ENCODE measurements at regions not wholly inside any gene's neighbourhood (a gene's known extent, or its start where the extent isn't known, plus 50 kb on each side); places are given as distances from the start of the nearest gene placed in this dataset.
"Not testable (repeated sequence)": the region's sequence is repeated elsewhere in the genome, so short reads cannot be mapped to it uniquely, and the experiment has no call there.

- not testable (repeated sequence) for DNase-seq (ENCODE audit: low read depth in 2 of 3, low spot score in 1 of 3)
These were observed 476.6 kb downstream of the MN1 start for GRCh38 chr22:27324908-27325307.

- no peak for DNase-seq (ENCODE audit: low read depth in 2 of 3, low spot score in 1 of 3)
These were observed 474.1 kb downstream of the MN1 start for GRCh38 chr22:27327497-27327896.

DNA sequence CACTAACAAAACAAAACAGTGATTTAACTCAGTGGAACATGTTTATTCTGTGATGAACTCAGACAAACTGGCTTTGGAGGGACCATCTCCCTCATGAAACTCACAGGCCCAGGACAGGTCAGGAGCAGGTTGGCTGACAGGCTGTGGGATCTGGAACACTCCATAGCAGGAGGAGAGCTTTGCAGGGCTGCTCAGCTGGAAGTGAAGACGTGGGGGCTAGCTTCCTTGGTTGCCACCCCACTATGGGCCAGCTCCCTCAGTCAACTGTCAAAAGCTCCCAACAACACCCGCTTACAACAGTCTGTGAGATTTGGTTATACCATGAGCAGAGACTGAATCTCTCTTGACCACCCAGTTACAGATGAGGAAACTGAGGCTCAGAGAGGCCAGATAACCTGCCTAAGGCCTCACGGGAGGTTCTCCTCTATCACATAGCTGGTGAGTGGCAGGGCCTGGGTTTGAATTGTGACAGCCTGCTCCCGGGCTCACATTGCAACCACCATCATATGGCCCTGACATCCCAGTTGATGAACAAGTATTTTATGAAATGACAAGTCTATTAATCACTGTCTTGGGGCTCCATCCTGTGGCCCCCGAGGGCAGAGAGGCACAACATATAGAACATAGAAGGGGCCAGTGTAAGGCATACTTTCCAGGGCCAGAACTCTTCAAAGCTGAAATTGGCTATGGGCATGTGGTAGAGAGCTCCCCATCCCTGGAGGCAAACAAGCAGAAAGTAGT, 473.4 kb downstream of the MN1 start:
- no peak for DNase-seq (ENCODE audit: low read depth in 2 of 3, low spot score in 1 of 3)

GRCh38 chr22:27329131-27329850, 472.3 kb downstream of the MN1 start:
- no peak for DNase-seq (ENCODE audit: low read depth in 2 of 3, low spot score in 1 of 3)

DNA sequence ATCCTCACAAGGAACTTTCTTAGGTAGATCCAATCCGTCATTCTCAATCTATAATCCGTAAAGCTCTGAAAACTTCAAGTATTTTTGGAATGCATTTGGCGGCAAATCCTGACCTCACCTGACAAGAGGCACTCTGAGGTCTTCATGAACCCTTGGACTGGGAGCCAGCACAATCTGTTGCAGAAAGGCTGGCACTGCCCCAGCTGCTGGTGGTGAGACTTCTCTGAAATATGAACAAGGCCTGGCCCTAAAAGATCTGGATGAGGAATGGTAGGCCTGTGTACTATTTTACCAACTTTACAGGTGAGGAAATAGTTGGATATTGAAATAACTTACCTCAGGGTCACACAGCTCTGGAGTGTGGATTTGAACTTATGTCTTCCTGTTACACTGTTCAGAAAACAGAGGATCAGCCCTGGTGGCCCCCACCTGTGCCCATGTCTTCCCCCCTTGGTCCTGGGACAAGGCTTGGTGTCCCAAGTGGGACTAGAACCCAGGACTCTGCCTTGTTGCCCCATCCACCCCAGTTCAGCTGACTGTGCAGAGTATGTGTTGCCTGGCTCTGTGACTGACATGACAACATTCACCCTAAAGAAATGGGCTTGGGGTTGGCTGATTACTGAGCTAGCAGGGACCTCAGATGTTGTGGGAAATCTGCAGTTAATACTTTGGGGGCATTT, 471.4 kb downstream of the MN1 start:
- no peak for DNase-seq (ENCODE audit: low read depth in 2 of 3, low spot score in 1 of 3)

- no peak for DNase-seq (ENCODE audit: low read depth in 2 of 3, low spot score in 1 of 3)
These were observed 469.9 kb downstream of the MN1 start for GRCh38 chr22:27331526-27332281.

GRCh38 chr22:27335102-27335660, 466.4 kb downstream of the MN1 start:
- no peak for DNase-seq (ENCODE audit: low read depth in 2 of 3, low spot score in 1 of 3)

DNA sequence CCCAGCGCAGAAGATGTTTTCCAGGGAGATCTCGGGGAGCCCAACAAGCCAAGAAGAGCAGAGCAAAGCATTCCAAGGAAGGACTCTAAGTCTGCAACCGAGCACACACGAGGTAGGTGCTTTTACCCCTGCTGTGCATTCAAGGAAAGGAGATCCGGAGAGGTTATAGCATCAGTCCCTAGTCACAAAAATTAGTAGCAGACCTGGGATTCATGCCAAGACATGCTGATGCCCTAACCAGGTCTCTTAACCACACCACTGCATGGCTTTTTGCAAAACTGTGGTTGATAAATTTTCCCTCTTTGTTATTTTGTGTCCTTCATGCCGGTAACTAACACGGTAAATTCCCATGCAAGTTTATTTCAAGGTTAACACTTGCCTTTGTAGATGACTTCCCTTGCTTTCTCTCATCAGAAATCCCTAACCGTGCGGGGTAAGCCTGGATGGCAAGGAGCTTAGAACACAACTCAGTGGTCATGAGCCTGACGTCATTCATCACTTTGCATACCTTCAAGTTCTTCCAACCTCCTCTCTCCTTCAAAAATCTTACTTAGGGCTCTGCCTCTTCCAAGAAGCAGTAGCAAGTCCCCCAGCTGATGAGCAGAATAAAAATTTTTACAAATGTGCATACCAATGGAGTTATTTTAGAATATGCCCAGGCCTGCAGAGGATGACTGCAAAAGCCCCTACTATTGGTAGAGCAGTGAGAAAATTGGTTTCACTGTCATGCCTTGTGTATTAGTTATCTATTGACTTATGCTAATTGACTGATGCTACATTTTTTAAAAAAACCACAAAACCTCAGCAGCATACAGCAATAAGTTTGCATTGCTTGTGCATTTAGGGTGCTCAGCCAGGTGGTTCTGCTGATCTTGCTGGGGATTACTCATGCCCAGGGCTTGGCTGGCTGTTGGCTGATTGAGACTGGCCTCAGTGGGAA, 465.1 kb downstream of the MN1 start:
- DNase-seq (ENCODE audit: low read depth in 2 of 3, low spot score in 1 of 3) = no peak

GRCh38 chr22:27337676-27338075, 463.9 kb downstream of the MN1 start:
- DNase-seq (ENCODE audit: low read depth in 2 of 3, low spot score in 1 of 3) = no peak

DNA sequence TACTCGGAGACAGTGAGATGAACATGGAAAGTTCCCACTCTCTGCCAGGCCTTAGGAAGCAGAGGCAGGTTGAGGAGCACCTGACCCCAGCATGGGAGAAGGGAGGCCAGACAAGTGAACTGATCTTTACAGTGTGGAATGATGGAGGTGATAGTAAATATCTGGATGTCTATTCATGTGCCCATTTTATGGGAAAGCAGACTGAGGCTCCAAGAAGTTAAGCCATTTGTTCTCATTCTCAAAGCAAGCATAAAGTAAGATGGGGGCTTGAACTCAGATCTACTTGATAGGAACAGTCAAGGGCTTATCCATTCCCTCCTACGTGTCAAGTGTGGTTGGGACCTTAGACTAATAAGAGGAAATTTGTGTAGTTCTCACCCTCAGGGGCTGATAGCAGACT, 461.5 kb downstream of the MN1 start:
- DNase-seq (ENCODE audit: low read depth in 2 of 3, low spot score in 1 of 3) = no peak

GRCh38 chr22:27344546-27344945, 457.0 kb downstream of the MN1 start:
- DNase-seq (ENCODE audit: low read depth in 2 of 3, low spot score in 1 of 3) = no peak

- DNase-seq (ENCODE audit: low read depth in 2 of 3, low spot score in 1 of 3) = no peak
These were observed 455.9 kb downstream of the MN1 start for GRCh38 chr22:27345691-27346090.

DNA sequence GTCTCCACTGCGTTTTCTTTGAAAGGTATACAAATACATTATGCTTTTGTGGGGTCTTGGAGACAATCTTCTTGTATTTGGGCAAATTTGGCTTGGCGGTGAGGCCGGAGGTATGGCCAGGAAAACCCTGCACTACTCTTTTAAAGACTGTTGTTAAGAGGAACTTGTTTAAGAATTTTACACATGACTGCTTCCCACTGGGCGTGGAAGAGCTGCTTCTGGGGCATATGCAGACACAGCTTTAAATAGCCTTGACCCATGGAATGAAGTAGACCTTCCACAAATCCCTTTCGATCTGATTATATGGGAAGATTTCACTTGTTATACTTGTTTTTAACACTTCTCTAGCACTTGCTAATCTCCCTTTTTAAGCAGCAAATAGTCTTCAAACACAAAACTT, 453.6 kb downstream of the MN1 start:
- no peak for DNase-seq (ENCODE audit: low read depth in 2 of 3, low spot score in 1 of 3)

GRCh38 chr22:27348634-27349033, 452.9 kb downstream of the MN1 start:
- DNase-seq (ENCODE audit: low read depth in 2 of 3, low spot score in 1 of 3) = no peak

- DNase-seq (ENCODE audit: low read depth in 2 of 3, low spot score in 1 of 3) = no peak
These were observed 452.1 kb downstream of the MN1 start for GRCh38 chr22:27349456-27349855.

DNA sequence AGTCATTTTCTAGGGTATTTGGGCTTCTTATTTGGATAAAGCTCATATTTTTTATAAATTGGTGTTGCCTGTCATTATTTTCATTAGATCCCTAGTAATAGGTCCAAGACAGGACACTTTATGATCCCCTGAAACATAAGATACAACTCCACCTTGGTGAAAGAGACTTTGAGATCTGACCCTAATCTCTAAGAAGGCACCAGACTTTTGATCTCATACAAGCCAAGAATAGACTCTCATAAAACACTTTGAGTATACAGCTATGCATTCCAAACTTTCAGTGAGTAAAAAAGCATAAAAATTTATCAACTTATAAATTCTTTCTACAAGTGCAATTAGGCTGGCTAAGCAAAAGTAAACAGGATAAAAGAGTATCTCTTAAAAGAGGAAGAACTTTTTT, 451.2 kb downstream of the MN1 start:
- DNase-seq (ENCODE audit: low read depth in 2 of 3, low spot score in 1 of 3) = no peak

DNA sequence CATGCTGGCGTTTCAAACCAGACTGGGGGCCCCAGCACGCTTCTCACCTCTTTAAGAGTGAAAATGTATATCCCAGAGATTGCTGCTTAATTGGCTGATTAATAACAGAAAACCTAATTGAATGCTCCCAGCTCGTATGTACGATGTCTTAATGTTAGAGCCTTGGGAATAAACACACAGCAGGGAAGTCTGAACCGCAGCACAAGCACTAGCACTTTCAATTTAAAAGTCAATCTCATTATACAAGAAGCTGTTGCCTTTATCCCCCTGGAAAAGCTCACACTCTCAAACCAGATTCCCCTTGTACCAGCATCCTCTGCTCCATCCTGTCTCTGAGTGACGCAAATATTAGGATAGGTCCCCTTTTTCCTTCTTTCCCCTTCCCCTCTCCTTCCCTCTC, 449.1 kb downstream of the MN1 start:
- DNase-seq (ENCODE audit: low read depth in 2 of 3, low spot score in 1 of 3) = no peak

DNA sequence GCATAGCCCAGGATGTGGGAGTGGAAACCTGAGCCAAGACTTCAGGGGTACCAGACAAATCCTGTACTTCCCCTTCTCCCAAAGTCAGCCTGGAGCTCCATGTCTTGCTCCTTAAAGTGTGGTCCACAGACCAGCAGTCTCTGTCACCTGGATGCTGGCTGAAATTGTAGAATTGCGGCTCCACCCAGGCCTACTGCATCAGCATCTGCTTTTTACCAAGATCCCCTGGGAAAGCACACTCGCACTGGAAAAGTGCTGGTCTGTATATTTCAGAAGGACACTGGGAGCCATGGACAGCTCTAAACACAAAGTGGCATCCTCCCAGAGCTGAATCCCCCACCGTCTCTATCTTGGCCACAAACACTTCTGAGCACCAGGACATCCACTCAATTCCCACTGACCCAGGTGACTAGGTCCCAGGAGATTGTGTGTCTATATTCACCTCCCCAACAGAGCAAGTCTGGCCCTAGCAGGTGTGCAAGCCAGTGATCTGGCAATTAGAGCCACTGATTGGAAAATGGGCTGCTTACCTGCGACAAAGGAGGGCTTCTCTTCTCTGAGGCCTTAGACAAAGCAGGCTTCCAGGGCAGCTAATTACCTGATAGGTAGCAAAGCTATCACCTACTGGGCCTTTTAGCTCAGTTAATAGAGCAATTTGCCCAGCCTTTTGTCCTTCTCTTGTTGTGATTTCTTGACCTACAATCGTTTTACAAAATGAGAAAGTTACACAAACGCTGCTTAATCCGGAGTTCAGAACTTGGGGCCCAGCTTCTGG, 443.3 kb downstream of the MN1 start:
- no peak for DNase-seq (ENCODE audit: low read depth in 2 of 3, low spot score in 1 of 3)

- DNase-seq (ENCODE audit: low read depth in 2 of 3, low spot score in 1 of 3) = no peak
These were observed 431.3 kb downstream of the MN1 start for GRCh38 chr22:27370269-27370668.

Measured in stimulated activated CD4-positive, alpha-beta T cell treated with anti-CD3 and anti-CD28 coated beads, Interleukin-12 subunit alpha, Interleukin-12 subunit beta, amount 100 ng/mL, for 48 hours (primary cell).